Right lung (tissue), 2 donors: ENCODE measurements at regions not wholly inside any gene's neighbourhood (a gene's known extent, or its start where the extent isn't known, plus 50 kb on each side); places are given as distances from the start of the nearest gene placed in this dataset.
A peak's percentile ranks its signal among the peaks of the same experiment; 100 is the strongest.

Source experiments
- DNase-seq, 2 donors: peaks; one replicate each; pipeline ENCODE4 v3.0.0-alpha.2; 2013

DNA sequence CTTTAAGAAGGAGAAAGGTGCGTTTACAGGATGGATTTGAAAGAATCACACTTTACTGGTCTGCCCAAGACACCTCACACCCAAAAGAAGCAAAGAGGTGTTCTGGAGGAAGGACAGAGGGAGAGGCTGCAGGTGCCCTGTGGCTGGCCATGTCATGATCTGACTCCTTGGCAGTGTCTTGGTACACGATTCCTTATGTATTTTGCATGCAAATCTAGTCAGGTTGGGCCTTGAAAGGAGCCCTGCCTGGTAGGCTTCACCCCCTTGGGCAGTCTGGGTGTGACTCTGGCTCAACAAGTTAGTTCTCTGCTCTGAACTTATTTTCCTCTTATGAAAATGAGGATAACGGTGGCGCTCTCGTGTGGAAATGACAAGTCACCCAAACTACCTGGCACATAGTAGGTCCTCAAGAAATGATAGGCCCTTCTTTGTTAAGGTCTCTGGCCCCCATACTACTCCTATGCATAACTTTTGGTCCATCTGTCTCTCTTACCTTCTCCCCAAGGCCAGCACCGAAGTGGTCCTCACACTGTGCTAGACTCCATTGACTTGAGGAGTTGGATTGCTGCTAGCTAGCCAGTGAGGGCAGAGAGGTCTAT lies 212.5 kb downstream of the SEMA6A start:
- DNase-seq: no peak

DNA sequence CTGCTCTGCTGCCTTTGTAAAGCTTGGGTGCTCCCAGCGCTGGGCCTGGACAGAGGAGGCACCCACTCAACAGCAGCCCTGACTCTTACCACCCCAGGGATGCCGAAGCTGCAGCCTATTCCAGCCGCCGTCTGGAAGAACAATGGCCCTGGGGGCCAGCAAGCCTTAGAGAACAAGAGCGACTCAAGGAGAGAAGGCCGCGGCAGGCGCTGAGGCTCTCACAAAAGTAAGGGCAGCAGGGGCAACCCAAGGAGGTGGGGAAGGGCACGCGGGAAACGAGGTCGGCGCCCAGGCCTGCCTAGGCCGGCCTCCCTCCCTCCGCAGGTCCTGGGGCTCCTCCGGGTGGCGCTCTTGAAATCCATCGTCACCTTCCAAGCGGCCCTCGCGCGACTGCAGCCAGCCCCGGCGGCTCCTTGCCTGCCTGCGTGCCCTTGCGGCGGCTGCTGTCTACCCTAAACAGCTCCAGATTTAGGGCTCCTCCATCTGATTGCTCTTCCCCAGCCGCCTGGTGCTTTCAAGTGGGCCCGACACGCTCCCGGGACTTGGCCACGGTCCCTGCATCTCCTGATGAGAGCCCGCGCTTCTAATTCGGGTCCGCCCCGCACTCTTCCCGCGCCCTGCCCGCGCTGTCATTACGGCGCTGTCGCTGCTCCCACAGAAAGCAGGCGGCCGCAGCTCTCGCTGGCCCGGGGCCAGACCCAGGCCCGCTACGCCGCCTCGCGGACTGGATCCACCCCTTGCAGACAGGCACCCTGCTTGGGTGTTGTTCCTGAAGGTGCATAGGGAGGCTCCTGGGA lies 213.3 kb downstream of the SEMA6A start:
- DNase-seq: peak; percentile 40 to 48

DNA sequence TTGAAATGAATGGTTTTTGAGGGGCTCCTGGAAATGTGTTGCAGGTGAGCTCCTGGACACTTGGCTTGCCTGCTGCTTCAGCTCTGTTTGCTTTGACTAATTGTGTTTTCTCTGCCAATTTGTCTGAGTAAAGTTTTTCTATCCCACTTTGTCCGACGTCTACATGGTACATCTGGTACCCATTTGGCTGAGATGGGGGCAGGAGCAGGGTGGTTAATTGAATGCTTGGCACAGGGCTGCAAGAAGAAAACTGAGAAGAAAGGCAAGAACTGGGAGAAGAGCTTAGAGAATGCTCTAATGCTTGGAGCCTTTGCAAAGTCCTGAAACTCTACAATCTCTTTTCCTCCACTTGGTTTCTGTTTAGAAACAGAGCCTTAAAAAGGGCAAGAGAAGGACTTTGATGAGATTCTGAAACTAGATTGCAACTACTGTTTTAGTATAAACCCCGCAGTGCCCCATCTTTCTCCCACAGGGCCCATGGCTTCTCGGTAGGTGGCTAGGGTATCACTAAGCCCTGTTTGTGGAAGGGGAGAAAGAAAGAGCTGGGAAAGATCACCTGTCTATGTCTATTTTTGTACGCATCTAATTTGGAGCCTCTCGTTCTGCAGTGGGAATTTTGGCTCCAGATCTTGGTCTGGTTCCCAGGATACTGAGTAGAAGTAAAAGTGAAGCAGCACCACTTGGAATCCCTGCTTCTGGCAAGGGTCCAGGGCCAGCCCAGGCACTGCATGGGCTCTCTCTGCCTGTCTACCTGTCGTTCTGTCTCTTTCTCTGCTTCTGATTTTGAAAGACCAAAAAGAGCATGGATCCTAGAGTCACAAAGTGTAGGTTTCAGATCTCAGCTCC lies 214.4 kb downstream of the SEMA6A start:
- no peak for DNase-seq

DNA sequence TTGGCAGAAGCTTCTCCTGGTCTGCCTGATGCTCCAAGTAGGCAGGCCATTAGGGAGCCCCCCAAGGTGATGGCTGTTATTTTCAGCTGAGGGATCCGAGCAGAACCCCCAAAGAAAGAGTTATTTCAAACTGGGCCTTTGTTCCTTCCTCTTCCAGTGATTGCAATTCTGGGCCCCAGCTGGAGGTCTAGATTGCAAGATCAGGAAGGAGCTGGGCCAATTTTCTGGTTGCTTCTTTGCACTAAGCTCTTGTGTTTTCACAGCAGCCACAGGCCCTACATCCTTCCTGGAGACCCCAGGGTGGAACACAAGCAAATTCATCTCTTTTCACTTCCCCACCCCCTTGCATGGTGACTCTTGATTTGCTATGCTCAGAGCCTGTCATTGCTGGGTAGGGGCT lies 215.0 kb downstream of the SEMA6A start:
- DNase-seq: no peak

DNA sequence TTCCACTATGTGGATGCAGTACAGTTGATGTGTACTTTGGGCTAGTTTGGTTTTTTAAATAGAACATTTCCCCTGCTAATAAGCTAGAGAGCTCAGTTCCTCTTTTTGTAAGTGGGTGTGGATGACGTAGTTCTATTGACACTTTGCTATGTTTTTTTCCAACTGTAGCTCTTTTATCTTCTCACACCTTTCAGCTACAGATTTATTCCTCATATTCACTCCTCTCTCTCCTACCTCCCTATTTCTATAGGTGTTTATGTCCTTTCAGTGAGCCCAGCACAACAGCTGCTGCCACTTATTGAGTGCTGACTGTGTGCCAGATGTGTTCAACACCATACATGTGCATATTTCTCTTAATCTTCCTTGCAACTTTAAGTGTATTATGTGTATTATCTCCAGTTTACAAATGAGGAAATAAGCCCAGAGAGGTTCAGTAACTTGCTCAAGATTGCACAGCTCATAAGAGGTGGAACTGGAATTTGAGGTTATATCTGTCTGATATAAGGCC lies 215.7 kb downstream of the SEMA6A start:
- DNase-seq: no peak

DNA sequence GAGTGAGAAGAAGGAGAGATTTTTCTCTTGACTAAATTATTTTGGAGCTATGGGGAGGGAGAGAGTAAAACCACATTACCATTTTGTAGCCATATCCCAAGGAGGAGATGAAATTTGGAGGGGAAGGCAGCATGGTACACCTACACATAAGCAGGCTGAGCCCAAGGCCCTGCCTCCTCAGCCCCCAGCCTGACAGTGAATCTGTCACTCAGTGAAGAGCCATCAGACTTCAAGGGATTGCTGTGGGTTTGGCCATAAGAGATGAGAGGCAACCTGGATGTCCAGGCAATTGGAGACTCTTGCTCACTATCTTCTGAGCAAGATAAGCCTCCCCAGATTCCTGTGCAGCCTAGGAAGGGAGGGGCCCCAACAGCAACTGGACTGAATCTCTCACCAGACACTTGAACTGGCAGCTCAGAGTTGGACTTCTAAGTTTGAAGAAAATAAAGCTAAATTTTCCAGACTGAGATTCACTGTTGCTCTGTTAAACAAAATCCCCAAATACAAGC lies 216.6 kb downstream of the SEMA6A start:
- no peak for DNase-seq

DNA sequence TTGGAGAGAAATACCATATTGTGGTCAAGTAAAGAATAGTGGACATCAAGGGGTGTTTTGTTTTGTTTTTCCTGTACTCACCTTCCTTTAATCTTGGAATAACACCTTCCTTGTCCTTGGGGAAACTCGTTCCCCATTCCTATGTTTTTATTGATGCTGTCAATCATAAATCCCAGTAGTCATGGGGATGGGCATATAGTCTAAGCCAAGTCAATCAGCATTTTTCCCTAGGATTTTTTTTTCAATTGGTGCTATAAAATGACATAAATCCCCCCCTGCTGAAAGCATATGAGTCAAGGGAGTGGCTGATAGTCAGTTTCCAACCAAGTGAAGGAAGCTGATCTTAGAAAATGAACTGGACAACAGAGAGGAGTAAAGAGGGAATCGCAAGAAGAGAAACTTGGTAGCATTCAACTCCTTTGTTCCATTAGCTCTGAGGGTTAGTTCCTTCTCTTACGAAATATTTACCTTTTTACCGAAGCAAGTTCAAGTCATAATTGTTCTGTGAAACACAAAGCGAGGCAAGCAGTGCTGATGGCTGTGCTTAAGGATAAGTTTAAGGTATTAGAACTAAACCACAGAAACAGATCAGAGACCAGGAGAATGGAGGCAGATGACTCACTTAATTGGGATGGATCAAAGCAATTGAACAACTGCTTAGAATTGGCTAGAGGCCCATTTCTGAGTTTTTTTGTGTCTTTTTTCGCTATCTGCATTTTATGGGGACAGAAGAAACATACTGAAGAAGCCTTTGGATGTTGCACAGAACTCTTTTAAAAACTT lies 218.6 kb downstream of the SEMA6A start:
- no peak for DNase-seq

DNA sequence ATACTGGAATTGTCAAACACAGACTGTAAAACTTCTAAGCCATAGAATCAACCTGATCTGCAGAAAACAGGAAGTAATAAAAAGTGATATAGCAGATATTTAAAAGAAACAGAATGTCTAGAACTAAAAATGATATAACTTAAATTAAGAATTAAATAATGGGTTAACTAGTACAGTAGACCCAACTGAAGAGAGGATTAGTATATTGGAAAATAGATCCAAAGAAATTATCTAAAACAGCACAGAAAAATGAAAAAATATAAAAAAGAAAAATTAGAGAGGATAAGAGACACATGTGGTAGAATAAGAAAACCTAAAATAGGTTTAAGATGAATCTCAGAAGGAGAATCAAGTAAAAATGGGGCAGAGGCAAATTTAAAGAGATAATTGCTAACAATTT lies 219.9 kb downstream of the SEMA6A start:
- DNase-seq: no peak

DNA sequence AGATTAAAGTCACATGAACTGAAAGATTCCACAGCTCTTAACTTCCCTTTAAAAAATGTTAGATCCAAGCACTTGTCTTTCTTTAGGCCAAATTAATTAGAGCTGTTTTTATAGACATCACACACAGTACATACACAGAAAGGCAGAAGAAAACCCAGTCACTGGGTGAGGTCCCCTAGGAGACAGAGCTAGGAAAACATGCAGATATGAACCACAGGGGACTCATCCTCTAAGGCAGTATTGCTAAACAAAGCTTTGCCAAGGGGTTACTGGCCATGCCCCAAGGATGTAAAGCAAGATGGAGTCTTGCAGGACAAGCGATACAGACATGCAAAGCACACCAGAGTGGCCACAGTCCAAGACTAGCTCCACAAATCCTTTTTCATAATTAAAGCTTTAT lies 227.0 kb downstream of the SEMA6A start:
- no peak for DNase-seq

DNA sequence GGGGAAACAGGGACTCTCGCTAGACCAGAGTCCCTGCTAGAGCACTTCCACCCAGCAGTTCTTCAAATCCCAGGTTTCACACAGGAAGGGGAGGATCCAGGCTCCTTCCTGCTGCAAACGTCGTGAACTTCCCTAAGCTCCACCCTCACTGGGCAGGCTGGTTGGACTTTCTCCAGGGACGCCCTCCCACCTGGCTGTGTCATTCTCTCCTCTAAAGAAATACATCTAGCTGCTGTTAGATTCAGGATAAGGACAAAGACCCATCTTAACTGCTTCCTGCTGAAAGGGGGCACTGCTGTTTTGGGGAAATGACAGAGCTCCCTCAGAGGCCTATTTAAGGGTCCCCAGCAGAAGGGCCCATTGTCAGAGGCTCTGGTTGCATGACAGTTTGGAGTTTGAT lies 230.7 kb downstream of the SEMA6A start:
- DNase-seq: no peak
